ENCODE measurements at regions not wholly inside any gene's neighbourhood (a gene's known extent, or its start where the extent isn't known, plus 50 kb on each side); places are given as distances from the start of the nearest gene placed in this dataset.
"Not testable (repeated sequence)": the region's sequence is repeated elsewhere in the genome, so short reads cannot be mapped to it uniquely, and the experiment has no call there.

DNA sequence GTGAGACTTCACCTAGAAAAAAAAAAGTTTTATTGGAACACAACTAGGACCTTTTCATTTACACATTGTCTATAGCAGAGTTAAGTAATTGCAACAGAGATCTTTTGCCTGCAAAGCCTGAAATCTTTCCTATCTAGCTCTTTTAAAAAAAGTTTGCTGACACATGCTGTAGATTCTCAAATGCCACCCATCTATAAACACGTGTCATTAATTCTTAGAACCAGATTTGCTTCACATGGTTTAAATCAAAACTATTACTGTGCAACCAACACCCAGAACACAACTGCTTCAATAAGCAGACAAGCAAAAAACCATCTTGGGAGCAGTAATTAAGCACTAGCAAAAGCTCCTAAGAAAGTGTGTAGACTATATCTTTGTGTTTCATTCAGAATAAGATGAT is 55.0 kb downstream of the OXSM start:
- DNase-seq (ENCODE audit: low spot score) = no peak
- intact Hi-C loops (cut with micrococcal nuclease) = no loop called here
- Mint-ChIP-seq H3K27ac (no peak overlapping the region), H3K4me3 (no peak overlapping the region), H3K27me3 (ENCODE audit: insufficient read depth) (peaks cover 11% of the 10 kb centered on the region), H3K4me1 (ENCODE audit: low read depth) (no peaks in the 10 kb centered on the region), H3K9me3 (no peaks in the 10 kb centered on the region), H3K36me3 (ENCODE audit: low read depth) (no peaks in the 10 kb centered on the region)

DNA sequence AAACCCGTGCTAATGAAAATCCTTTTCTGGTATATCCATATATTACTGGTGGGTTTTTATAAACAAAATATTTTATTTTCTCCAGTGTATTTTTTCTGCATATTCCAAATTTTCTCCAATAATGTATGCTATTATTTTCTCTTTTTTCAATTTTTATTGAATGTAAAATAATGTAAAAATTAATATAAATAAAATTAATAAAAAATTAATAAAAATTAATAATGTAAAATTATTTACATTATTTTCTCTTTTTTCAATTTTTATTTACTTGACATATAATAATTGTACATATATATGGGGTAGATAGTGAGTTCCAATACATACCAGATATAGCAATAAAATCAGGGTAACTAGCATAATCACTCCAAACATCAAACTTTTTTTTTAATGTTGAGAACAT is 56.4 kb downstream of the OXSM start:
- intact Hi-C loops (cut with micrococcal nuclease) = no loop called here
- DNase-seq (ENCODE audit: low spot score) = no peak
- no peaks in the 10 kb centered on the region for H3K4me1 Mint-ChIP-seq (ENCODE audit: low read depth)
- H3K27ac Mint-ChIP-seq = no peak overlapping the region
- H3K36me3 Mint-ChIP-seq (ENCODE audit: low read depth) = no peaks in the 10 kb centered on the region
- H3K4me3 Mint-ChIP-seq = no peak overlapping the region
- H3K9me3 Mint-ChIP-seq = no peaks in the 10 kb centered on the region
- peaks cover 9% of the 10 kb centered on the region for H3K27me3 Mint-ChIP-seq (ENCODE audit: insufficient read depth)

- no peak for DNase-seq (ENCODE audit: low spot score)
- Mint-ChIP-seq H3K4me1 (ENCODE audit: low read depth) (no peaks in the 10 kb centered on the region), H3K4me3 (no peak overlapping the region), H3K9me3 (peaks cover 6% of the 10 kb centered on the region), H3K27me3 (ENCODE audit: insufficient read depth) (peaks cover 3% of the 10 kb centered on the region), H3K36me3 (ENCODE audit: low read depth) (no peaks in the 10 kb centered on the region), H3K27ac (no peak overlapping the region)
- intact Hi-C loops (cut with micrococcal nuclease) = no loop called here
These were observed 59.2 kb downstream of the OXSM start for GRCh38 chr3:25849091-25849490.

GRCh38 chr3:25849641-25850385 is 59.9 kb downstream of the OXSM start:
- Mint-ChIP-seq H3K4me1 (ENCODE audit: low read depth) (no peaks in the 10 kb centered on the region), H3K36me3 (ENCODE audit: low read depth) (no peaks in the 10 kb centered on the region), H3K9me3 (peaks cover 6% of the 10 kb centered on the region), H3K27ac (no peak overlapping the region), H3K4me3 (no peak overlapping the region), H3K27me3 (ENCODE audit: insufficient read depth) (peaks cover 3% of the 10 kb centered on the region)
- DNase-seq (ENCODE audit: low spot score) = no peak
- intact Hi-C loops (cut with micrococcal nuclease) = no loop called here

GRCh38 chr3:25851693-25852259 is 61.9 kb downstream of the OXSM start:
- H3K4me1 Mint-ChIP-seq (ENCODE audit: low read depth); H3K36me3 Mint-ChIP-seq (ENCODE audit: low read depth); H3K27ac Mint-ChIP-seq; H3K27me3 Mint-ChIP-seq (ENCODE audit: insufficient read depth); DNase-seq (ENCODE audit: low spot score); intact Hi-C loops (cut with micrococcal nuclease); H3K4me3 Mint-ChIP-seq; H3K9me3 Mint-ChIP-seq: not testable (repeated sequence)

- Mint-ChIP-seq H3K4me1 (ENCODE audit: low read depth) (peaks cover 5% of the 10 kb centered on the region), H3K9me3 (peaks cover 6% of the 10 kb centered on the region), H3K27me3 (ENCODE audit: insufficient read depth) (peaks cover 2% of the 10 kb centered on the region), H3K4me3 (no peak overlapping the region), H3K36me3 (ENCODE audit: low read depth) (no peaks in the 10 kb centered on the region), H3K27ac (no peak overlapping the region)
- intact Hi-C loops (cut with micrococcal nuclease) = no loop called here
- DNase-seq (ENCODE audit: low spot score) = no peak
These were observed 64.3 kb downstream of the OXSM start for GRCh38 chr3:25854214-25854613.

GRCh38 chr3:25854635-25855034 is 64.7 kb downstream of the OXSM start:
- Mint-ChIP-seq H3K4me3 (no peak overlapping the region), H3K27ac (no peak overlapping the region), H3K36me3 (ENCODE audit: low read depth) (no peaks in the 10 kb centered on the region), H3K9me3 (peaks cover 6% of the 10 kb centered on the region), H3K27me3 (ENCODE audit: insufficient read depth) (peaks cover 2% of the 10 kb centered on the region), H3K4me1 (ENCODE audit: low read depth) (peaks cover 5% of the 10 kb centered on the region)
- DNase-seq (ENCODE audit: low spot score) = no peak
- intact Hi-C loops (cut with micrococcal nuclease) = no loop called here

- Mint-ChIP-seq H3K36me3 (ENCODE audit: low read depth) (no peaks in the 10 kb centered on the region), H3K9me3 (peaks cover 6% of the 10 kb centered on the region), H3K27me3 (ENCODE audit: insufficient read depth) (peaks cover 2% of the 10 kb centered on the region), H3K4me1 (ENCODE audit: low read depth) (peaks cover 5% of the 10 kb centered on the region), H3K27ac (no peak overlapping the region), H3K4me3 (no peak overlapping the region)
- no peak for DNase-seq (ENCODE audit: low spot score)
- intact Hi-C loops (cut with micrococcal nuclease) = no loop called here
These were observed 65.4 kb downstream of the OXSM start for GRCh38 chr3:25855266-25855784.

- peaks cover 6% of the 10 kb centered on the region for H3K9me3 Mint-ChIP-seq
- no peaks in the 10 kb centered on the region for H3K36me3 Mint-ChIP-seq (ENCODE audit: low read depth)
- peaks cover 2% of the 10 kb centered on the region for H3K27me3 Mint-ChIP-seq (ENCODE audit: insufficient read depth)
- H3K4me1 Mint-ChIP-seq (ENCODE audit: low read depth) = peaks cover 5% of the 10 kb centered on the region
- intact Hi-C loops (cut with micrococcal nuclease) = loop anchor here (1.0 to 2.0 kb wide), 3 partner anchors 66 to 209 kb away; partner anchors contain the start of genes NGLY1 and OXSM
- H3K4me3 Mint-ChIP-seq = no peak overlapping the region
- H3K27ac Mint-ChIP-seq = no peak overlapping the region
- no peak for DNase-seq (ENCODE audit: low spot score)
These were observed 67.1 kb downstream of the OXSM start for GRCh38 chr3:25856902-25857518.

GRCh38 chr3:25861566-25861965 is 71.7 kb downstream of the OXSM start:
- H3K9me3 Mint-ChIP-seq = no peaks in the 10 kb centered on the region
- DNase-seq (ENCODE audit: low spot score) = no peak
- H3K4me1 Mint-ChIP-seq (ENCODE audit: low read depth) = peaks cover 4% of the 10 kb centered on the region
- no peaks in the 10 kb centered on the region for H3K36me3 Mint-ChIP-seq (ENCODE audit: low read depth)
- intact Hi-C loops (cut with micrococcal nuclease) = no loop called here
- H3K4me3 Mint-ChIP-seq = no peak overlapping the region
- no peak overlapping the region for H3K27ac Mint-ChIP-seq
- no peaks in the 10 kb centered on the region for H3K27me3 Mint-ChIP-seq (ENCODE audit: insufficient read depth)

- Mint-ChIP-seq H3K9me3 (no peaks in the 10 kb centered on the region), H3K27me3 (ENCODE audit: insufficient read depth) (no peaks in the 10 kb centered on the region), H3K36me3 (ENCODE audit: low read depth) (no peaks in the 10 kb centered on the region), H3K27ac (no peak overlapping the region), H3K4me1 (ENCODE audit: low read depth) (no peaks in the 10 kb centered on the region), H3K4me3 (no peak overlapping the region)
- no peak for DNase-seq (ENCODE audit: low spot score)
- intact Hi-C loops (cut with micrococcal nuclease) = no loop called here
These were observed 73.1 kb downstream of the OXSM start for GRCh38 chr3:25863011-25863415.

GRCh38 chr3:25863416-25863959 is 73.6 kb downstream of the OXSM start:
- Mint-ChIP-seq H3K4me1 (ENCODE audit: low read depth) (no peaks in the 10 kb centered on the region), H3K9me3 (no peaks in the 10 kb centered on the region), H3K4me3 (no peak overlapping the region), H3K27ac (no peak overlapping the region), H3K36me3 (ENCODE audit: low read depth) (no peaks in the 10 kb centered on the region), H3K27me3 (ENCODE audit: insufficient read depth) (no peaks in the 10 kb centered on the region)
- intact Hi-C loops (cut with micrococcal nuclease) = no loop called here
- no peak for DNase-seq (ENCODE audit: low spot score)

DNA sequence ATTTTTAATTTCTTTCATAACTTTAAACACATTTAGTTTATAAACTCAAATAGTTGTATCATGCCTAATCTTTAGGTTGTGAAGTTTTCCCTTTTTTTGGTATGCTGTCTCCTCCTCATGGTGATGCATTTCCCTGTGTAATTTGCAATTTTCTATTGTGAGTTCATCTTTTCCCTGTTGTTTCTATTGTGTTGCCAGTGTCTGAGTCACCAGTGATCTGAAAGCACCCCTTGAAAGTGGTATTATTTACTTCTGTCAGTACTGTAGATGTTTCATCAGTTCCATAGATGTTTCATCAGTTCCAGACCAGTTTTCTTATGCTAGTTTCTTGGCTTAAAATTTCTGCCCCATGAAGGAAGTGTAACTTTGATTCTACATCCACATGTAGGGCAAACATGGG is 80.6 kb downstream of the OXSM start:
- H3K9me3 Mint-ChIP-seq = peaks cover 3% of the 10 kb centered on the region
- no peaks in the 10 kb centered on the region for H3K27me3 Mint-ChIP-seq (ENCODE audit: insufficient read depth)
- no peak for DNase-seq (ENCODE audit: low spot score)
- no peaks in the 10 kb centered on the region for H3K36me3 Mint-ChIP-seq (ENCODE audit: low read depth)
- intact Hi-C loops (cut with micrococcal nuclease) = no loop called here
- no peak overlapping the region for H3K4me3 Mint-ChIP-seq
- no peaks in the 10 kb centered on the region for H3K4me1 Mint-ChIP-seq (ENCODE audit: low read depth)
- H3K27ac Mint-ChIP-seq = no peak overlapping the region
